ENCODE measurements at regions not wholly inside any gene's neighbourhood (a gene's known extent, or its start where the extent isn't known, plus 50 kb on each side); places are given as distances from the start of the nearest gene placed in this dataset.

GRCh38 chr20:60306551-60306950 is 348.3 kb downstream of the CDH26 start:
- no peak overlapping the region for H3K4me2 ChIP-seq (ENCODE audit: insufficient read depth in 1 of 2, low read depth in 2 of 2, low read length in 2 of 2)
- no peak overlapping the region for H3K4ac ChIP-seq (replicated peaks; ENCODE audit: insufficient read length, low read depth, low read length)
- H3K9ac ChIP-seq (replicated peaks in 1 of 4; ENCODE audit: extremely low read depth in 1 of 4, low read depth in 3 of 4, low read length in 3 of 4), result no peak overlapping the region
- no peaks in the 10 kb centered on the region for H3K4me1 ChIP-seq (replicated peaks in 1 of 4; ENCODE audit: control insufficient read depth in 3 of 4, insufficient read depth in 4 of 4, low read length in 3 of 4)
- ChIA-PET CTCF (ENCODE audit: partially characterized antibody) (no interaction called here), POLR2A (ENCODE audit: partially characterized antibody) (no interaction called here)
- H2BK5ac ChIP-seq (ENCODE audit: low read depth, low read length), result no peak overlapping the region
- DNase-seq (ENCODE audit: low read depth in 1 of 2, low spot score in 2 of 2) (no peak), FAIRE-seq (no peak)
- no peaks in the 10 kb centered on the region for H3K79me2 ChIP-seq (ENCODE audit: control insufficient read depth in 1 of 2, insufficient read depth in 2 of 2, low read length in 2 of 2)
- H3K56ac ChIP-seq (replicated peaks; ENCODE audit: insufficient read length, low read depth, low read length), result no peak overlapping the region
- H2BK20ac ChIP-seq (ENCODE audit: low read length), result no peak overlapping the region
- 85% methylated on average over 7 of the region's 7 CpGs; no CpG with 5 or more reads in 1 of the 2 experiments for WGBS, 2 experiments (ENCODE audit: extremely low coverage in 1 of 2, insufficient coverage in 1 of 2, insufficient read length in 1 of 2, insufficient replicate concordance in 2 of 2, low coverage in 1 of 2, low lambda C conversion rate in 2 of 2, missing lambda C conversion rate in 1 of 2)
- no peak overlapping the region for H3K4me3 ChIP-seq (ENCODE audit: extremely low read depth in 1 of 4, insufficient read depth in 2 of 4, low read depth in 3 of 4, low read length in 4 of 4)
- no peak overlapping the region for H3K18ac ChIP-seq (ENCODE audit: extremely low read depth, low read length)
- H3K23ac ChIP-seq (ENCODE audit: insufficient read length), result no peak overlapping the region
- no peaks in the 10 kb centered on the region for H4K20me1 ChIP-seq (replicated peaks in 1 of 2; ENCODE audit: control insufficient read depth in 1 of 2, insufficient read depth in 2 of 2, low read length in 2 of 2)
- H3K14ac ChIP-seq (ENCODE audit: insufficient read length), result no peak overlapping the region
- H3K79me1 ChIP-seq (ENCODE audit: low read depth, low read length), result no peaks in the 10 kb centered on the region
- H3K27me3 ChIP-seq (replicated peaks in 1 of 4; ENCODE audit: control insufficient read depth in 3 of 4, extremely low read depth in 1 of 4, insufficient read depth in 3 of 4, low read length in 3 of 4), result no peaks in the 10 kb centered on the region; a peak in 1 of 7 replicates
- no peak overlapping the region for H2BK120ac ChIP-seq (replicated peaks; ENCODE audit: low read depth, low read length)
- no peak overlapping the region for H3K27ac ChIP-seq (ENCODE audit: low read depth, low read length)
- no peak overlapping the region for H4K91ac ChIP-seq (replicated peaks; ENCODE audit: insufficient read length, low read length)
- H2AK5ac ChIP-seq (ENCODE audit: low read depth, low read length), result no peak overlapping the region
- no peak overlapping the region for H4K5ac ChIP-seq (ENCODE audit: insufficient read length, low read depth, low read length)
- no peak overlapping the region for H2AFZ ChIP-seq (ENCODE audit: low read length)
- H3K36me3 ChIP-seq (ENCODE audit: control insufficient read depth in 2 of 4, insufficient read depth in 4 of 4, low read length in 3 of 4), result no peaks in the 10 kb centered on the region
- no peak overlapping the region for H2BK15ac ChIP-seq (ENCODE audit: low read length)
- H3K9me3 ChIP-seq (ENCODE audit: insufficient read depth in 2 of 2, low read depth in 1 of 2, low read length in 1 of 2), result peaks cover 6 to 27% of the 10 kb centered on the region in 2 experiments; a peak in 2 of 4 replicates
- no peak overlapping the region for H2BK12ac ChIP-seq (ENCODE audit: low read depth, low read length)
- H3K23me2 ChIP-seq (ENCODE audit: low read depth, low read length), result no peaks in the 10 kb centered on the region
- TF ChIP-seq PHF8 (conservative IDR thresholded peaks at IDR 0.05; ENCODE audit: low read depth, low read length) (no peak), TBP (IDR thresholded peaks at IDR 0.05; ENCODE audit: low read depth, low read length) (no peak), POU5F1 (IDR thresholded peaks at IDR 0.05; ENCODE audit: low read depth, low read length) (no peak), SRF (IDR thresholded peaks at IDR 0.05; ENCODE audit: low read depth, low read length) (no peak), SAP30 (IDR thresholded peaks at IDR 0.05; ENCODE audit: insufficient read depth, insufficient replicate concordance, low read length) (no peak)
- H4K8ac ChIP-seq (ENCODE audit: extremely low read depth, insufficient read depth, low read length), result no peak overlapping the region

Data from H1 (cell line).